ENCODE measurements at regions not wholly inside any gene's neighbourhood (a gene's known extent, or its start where the extent isn't known, plus 50 kb on each side); places are given as distances from the start of the nearest gene placed in this dataset.
"Not testable (repeated sequence)": the region's sequence is repeated elsewhere in the genome, so short reads cannot be mapped to it uniquely, and the experiment has no call there.

DNA sequence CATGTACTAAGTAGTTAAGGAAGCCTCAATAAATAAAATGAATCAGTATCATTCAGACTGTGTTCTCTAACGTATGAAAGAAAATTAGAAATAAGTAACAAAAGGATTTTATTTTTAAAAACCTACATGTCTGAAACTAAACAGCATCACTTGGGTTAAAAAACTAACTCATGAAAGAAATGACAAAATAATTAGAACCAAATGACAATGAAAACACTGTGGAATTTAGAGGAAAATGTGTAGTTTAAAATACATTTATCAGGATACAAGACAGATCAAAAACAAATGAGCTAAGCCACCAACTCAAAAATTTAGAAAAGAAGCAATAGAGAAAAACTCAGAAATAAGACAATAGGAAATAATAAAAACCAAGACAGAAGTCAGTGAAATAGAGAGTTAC, 108.7 kb downstream of the TENT5C start:
- TF ChIP-seq, protein P1, sequence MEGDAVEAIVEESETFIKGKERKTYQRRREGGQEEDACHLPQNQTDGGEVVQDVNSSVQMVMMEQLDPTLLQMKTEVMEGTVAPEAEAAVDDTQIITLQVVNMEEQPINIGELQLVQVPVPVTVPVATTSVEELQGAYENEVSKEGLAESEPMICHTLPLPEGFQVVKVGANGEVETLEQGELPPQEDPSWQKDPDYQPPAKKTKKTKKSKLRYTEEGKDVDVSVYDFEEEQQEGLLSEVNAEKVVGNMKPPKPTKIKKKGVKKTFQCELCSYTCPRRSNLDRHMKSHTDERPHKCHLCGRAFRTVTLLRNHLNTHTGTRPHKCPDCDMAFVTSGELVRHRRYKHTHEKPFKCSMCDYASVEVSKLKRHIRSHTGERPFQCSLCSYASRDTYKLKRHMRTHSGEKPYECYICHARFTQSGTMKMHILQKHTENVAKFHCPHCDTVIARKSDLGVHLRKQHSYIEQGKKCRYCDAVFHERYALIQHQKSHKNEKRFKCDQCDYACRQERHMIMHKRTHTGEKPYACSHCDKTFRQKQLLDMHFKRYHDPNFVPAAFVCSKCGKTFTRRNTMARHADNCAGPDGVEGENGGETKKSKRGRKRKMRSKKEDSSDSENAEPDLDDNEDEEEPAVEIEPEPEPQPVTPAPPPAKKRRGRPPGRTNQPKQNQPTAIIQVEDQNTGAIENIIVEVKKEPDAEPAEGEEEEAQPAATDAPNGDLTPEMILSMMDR (IDR thresholded peaks at IDR 0.05; ENCODE audit: insufficient read depth, low read depth, low read length): no peak
- H3K4me3 ChIP-seq (ENCODE audit: low read depth, low read length): no peak overlapping the region
- no peak for DNase-seq (ENCODE audit: low read depth)

DNA sequence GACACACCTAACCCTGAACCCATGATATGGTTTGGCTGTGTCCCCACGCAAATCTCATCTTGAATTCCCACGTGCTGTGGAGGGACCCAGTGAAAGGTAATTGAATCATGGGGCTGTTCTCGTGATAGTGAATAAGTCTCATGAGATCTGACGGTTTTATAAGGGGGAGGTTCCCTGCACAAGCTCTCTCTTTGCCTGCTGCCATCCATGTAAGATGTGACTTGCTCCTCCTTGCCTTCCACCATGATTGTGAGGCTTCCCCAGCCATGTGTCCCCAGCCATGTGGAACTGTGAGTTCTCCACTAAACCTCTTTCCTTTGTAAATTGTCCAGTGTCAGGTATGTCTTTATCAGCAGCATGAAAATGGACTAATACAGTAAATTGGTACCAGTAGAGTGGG, 110.2 kb downstream of the TENT5C start:
- DNase-seq (ENCODE audit: low read depth); H3K4me3 ChIP-seq (ENCODE audit: low read depth, low read length): not testable (repeated sequence)

DNA sequence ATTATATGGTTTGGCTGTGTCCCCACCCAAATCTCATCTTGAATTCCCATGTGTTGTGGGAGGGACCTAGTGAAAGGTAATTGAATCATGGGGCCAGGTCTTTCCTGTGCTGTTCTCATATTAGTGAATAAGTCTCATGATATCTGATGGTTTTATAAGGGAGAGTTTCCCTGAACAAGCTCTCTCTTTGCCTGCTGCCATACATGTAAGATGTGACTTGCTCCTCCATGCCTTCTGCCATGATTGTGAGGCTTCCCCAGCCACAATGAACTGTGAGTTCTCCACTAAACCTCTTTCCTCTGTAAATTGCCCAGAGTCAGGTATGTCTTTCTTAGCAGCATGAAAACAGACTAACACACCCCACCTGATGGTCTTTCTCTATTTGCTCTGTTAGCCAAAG, 112.1 kb downstream of the TENT5C start:
- DNase-seq (ENCODE audit: low read depth); H3K4me3 ChIP-seq (ENCODE audit: low read depth, low read length): not testable (repeated sequence)

DNA sequence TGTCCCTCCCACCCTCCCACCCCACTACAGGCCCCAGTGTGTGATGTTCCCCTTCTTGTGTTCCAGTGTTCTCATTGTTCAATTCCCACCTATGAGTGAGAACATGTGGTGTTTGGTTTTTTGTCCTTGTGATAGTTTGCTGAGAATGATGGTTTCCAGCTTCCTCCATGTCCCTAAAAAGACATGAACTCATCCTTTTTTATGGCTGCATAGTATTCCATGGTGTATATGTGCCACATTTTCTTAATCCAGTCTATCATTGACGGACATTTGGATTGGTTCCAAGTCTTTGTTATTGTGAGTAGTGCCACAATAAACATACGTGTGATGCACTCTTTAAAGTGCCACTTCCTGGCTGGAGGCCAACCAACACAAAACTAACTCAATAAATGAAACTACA, 112.7 kb downstream of the TENT5C start:
- H3K4me3 ChIP-seq (ENCODE audit: low read depth, low read length); DNase-seq (ENCODE audit: low read depth): not testable (repeated sequence)

DNA sequence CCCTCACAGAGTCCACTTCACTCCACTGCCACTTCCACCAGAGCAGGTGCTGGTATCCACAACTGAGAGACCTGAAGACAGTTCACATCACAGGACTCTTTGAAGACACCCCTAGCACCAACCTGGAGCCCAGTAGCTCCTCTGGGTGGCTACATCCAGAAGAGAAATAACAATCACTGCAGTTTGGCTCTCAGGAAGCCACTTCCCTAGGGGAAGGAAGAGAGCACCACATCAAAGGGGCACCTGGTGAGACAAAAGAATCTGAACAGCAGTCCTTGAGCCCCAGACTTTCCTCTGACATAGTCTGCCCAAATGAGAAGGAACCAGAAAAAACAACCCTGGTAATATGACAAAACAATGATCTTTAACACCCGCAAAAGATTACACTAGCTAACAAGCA, 113.2 kb downstream of the TENT5C start:
- no peak overlapping the region for H3K4me3 ChIP-seq (ENCODE audit: low read depth, low read length)
- DNase-seq (ENCODE audit: low read depth): no peak
- TF ChIP-seq, protein P1 (IDR thresholded peaks at IDR 0.05; ENCODE audit: insufficient read depth, low read depth, low read length): no peak

DNA sequence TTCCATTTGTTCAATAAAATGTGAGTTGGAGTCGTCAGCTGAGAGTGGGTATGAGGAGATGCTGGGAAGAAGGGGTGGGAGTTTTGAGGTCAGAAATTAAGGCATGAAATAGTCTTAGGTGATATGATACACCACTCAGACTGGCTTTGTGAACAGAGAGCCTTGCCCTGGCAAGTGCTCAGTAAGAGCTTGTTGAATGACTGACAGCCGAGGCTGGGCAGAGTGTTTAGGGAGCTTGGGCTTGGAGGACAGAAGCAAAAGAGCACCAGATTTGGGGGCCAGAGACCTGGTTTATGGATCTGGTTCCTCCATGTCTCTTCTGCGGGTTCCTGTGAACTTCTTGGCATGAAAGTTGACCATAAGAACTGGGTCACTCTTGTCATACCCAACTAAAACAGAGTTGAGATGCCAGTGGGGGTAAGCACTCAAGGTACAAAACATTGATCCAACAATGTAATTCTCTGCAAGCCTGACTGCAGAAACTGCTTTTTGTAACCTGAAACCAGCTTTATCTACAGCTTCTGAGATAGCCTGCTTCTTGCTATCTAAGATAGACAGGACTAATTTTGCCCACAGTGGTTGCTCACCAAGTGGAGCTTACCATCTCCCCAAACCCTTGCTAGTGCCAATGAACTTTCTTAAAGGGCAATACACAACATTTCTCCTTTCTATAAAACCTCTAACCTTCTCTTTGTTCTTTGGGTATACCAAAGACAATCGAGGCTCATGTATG, 126.4 kb downstream of the TENT5C start:
- no peak overlapping the region for H3K4me3 ChIP-seq (ENCODE audit: low read depth, low read length)
- TF ChIP-seq, protein P1 (IDR thresholded peaks at IDR 0.05; ENCODE audit: insufficient read depth, low read depth, low read length): no peak
- no peak for DNase-seq (ENCODE audit: low read depth)

DNA sequence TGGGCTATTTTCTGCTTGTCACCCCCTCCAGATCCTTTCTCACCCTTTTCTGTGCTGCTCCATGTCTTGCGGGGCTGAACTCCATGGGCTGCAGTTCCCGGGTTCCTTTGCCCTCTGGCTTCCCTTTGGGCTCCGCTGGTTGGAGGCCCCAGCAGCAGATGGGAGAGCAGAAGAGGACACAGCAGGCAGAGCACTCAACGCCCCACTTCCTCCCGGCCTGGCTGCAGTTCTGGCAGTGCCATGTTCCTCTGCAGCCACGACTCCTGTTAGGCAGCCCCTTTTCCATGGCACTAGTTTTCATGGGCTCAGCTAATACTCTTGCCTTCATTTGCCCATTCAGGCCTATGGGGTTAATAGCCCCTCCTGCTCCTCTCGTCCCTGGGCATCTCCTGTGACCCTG, 127.1 kb downstream of the TENT5C start:
- TF ChIP-seq, protein P1 (IDR thresholded peaks at IDR 0.05; ENCODE audit: insufficient read depth, low read depth, low read length): no peak
- no peak overlapping the region for H3K4me3 ChIP-seq (ENCODE audit: low read depth, low read length)
- DNase-seq (ENCODE audit: low read depth): no peak

DNA sequence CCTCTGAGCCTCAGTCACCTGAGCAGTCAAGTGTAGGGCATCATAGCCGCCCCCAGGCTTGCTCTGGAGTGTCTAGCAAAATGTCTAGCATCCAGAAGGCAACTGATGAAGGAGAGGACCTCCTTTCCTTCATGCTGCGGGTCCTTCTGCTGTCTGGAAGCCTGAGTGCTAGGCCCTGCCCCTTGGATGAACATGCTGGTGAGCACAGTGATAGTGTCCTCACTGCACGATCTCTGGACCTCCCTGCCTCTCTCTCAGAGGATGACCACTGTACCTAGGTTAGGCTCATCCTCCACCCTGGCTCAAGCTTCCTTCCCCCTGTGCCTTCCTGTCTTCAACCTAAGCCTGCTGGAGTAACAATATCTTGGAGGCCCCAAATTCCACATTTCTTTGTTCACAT, 128.6 kb downstream of the TENT5C start:
- no peak for DNase-seq (ENCODE audit: low read depth)

More for the DNA sequence above, 128.6 kb downstream of the TENT5C start:
- TF ChIP-seq, protein P1 (IDR thresholded peaks at IDR 0.05; ENCODE audit: insufficient read depth, low read depth, low read length): no peak
- no peak overlapping the region for H3K4me3 ChIP-seq (ENCODE audit: low read depth, low read length)
